H9 (cell line): ENCODE measurements at regions not wholly inside any gene's neighbourhood (a gene's known extent, or its start where the extent isn't known, plus 50 kb on each side); places are given as distances from the start of the nearest gene placed in this dataset.

Experiments
- DNase-seq: peaks from one replicate; pipeline ENCODE4 v3.0.0-alpha.2; 2017
- H2AFZ ChIP-seq: one replicate; pipeline ENCODE4 v1.6.1; 2013; ENCODE audit warnings: mild to moderate bottlenecking, low read length, control low read depth, moderate library complexity
- H2AK5ac ChIP-seq: 2 replicates; pipeline ENCODE4 v1.6.1; 2013; ENCODE audit warnings: low read length, control low read depth, mixed read lengths; ENCODE audit not compliant: insufficient read length
- H2BK120ac ChIP-seq: one replicate; pipeline ENCODE4 v1.6.1; 2013; ENCODE audit warnings: low read depth, mild to moderate bottlenecking, low read length, control low read depth, inconsistent platforms; ENCODE audit not compliant: poor library complexity, severe bottlenecking
- H2BK12ac ChIP-seq: 2 replicates; pipeline ENCODE4 v1.6.1; 2013; ENCODE audit warnings: low read length, control low read depth, mixed read lengths, low read depth; ENCODE audit not compliant: insufficient read length
- H2BK15ac ChIP-seq: 2 replicates; pipeline ENCODE4 v1.6.1; 2013; ENCODE audit warnings: low read depth, low read length, control low read depth
- H2BK20ac ChIP-seq: one replicate; pipeline ENCODE4 v1.6.1; 2013; ENCODE audit warnings: low read depth, mild to moderate bottlenecking, low read length, control low read depth, inconsistent platforms; ENCODE audit not compliant: poor library complexity, severe bottlenecking
- H2BK5ac ChIP-seq: 2 replicates; pipeline ENCODE4 v1.6.1; 2013; ENCODE audit warnings: low read length, control low read depth, mixed read lengths; ENCODE audit not compliant: insufficient read length
- H3K14ac ChIP-seq: 2 replicates; pipeline ENCODE4 v1.6.1; 2013; ENCODE audit warnings: low read length, control low read depth; ENCODE audit not compliant: insufficient read depth
- H3K18ac ChIP-seq: 2 replicates; pipeline ENCODE4 v1.6.1; 2013; ENCODE audit warnings: low read depth, mild to moderate bottlenecking, mixed read lengths, low read length, control low read depth; ENCODE audit not compliant: insufficient read length
- H3K23ac ChIP-seq: 2 replicates; pipeline ENCODE4 v1.6.1; 2013; ENCODE audit warnings: low read length, control low read depth, mixed read lengths, low read depth; ENCODE audit not compliant: insufficient read length
- H3K23me2 ChIP-seq: 2 replicates; pipeline ENCODE4 v1.6.1; 2013; ENCODE audit warnings: low read depth, mild to moderate bottlenecking, mixed read lengths, low read length, control low read depth; ENCODE audit not compliant: insufficient read length, poor library complexity, severe bottlenecking
- H3K27ac ChIP-seq: 2 replicates; pipeline ENCODE4 v1.5.1; 2013; ENCODE audit warnings: low read length, control low read depth, mixed read lengths, low read depth; ENCODE audit not compliant: insufficient read length
- H3K27me3 ChIP-seq: 2 replicates; pipeline ENCODE4 v1.6.1; 2013; ENCODE audit warnings: low read length, control low read depth, inconsistent platforms; ENCODE audit not compliant: insufficient read depth
- H3K4ac ChIP-seq: 2 replicates; pipeline ENCODE4 v1.6.1; 2013; ENCODE audit warnings: low read depth, mild to moderate bottlenecking, control low read depth, inconsistent platforms, low read length, moderate library complexity
- H3K4me1 ChIP-seq: 2 replicates; pipeline ENCODE4 v1.6.1; 2013; ENCODE audit warnings: low read length, control low read depth, inconsistent platforms; ENCODE audit not compliant: insufficient read depth
- H3K4me2 ChIP-seq: 2 replicates; pipeline ENCODE4 v1.6.1; 2013; ENCODE audit warnings: low read length, control low read depth, mixed read lengths; ENCODE audit not compliant: insufficient read length, insufficient read depth
- H3K56ac ChIP-seq: 2 replicates; pipeline ENCODE4 v1.6.1; 2013; ENCODE audit warnings: low read depth, mild to moderate bottlenecking, mixed read lengths, low read length, control low read depth; ENCODE audit not compliant: insufficient read length
- H3K79me1 ChIP-seq: 2 replicates; pipeline ENCODE4 v1.6.1; 2013; ENCODE audit warnings: low read depth, mild to moderate bottlenecking, moderate library complexity, low read length, control low read depth, inconsistent platforms; ENCODE audit not compliant: insufficient read depth, poor library complexity, severe bottlenecking
- H3K79me2 ChIP-seq: 2 replicates; pipeline ENCODE4 v1.6.1; 2013; ENCODE audit warnings: low read length, control low read depth, inconsistent platforms; ENCODE audit not compliant: insufficient read depth
- H3K9ac ChIP-seq: 2 replicates; pipeline ENCODE4 v1.6.1; 2013; ENCODE audit warnings: low read length, control low read depth, mixed read lengths; ENCODE audit not compliant: insufficient read length; ENCODE audit errors: extremely low read depth
- H3K9me3 ChIP-seq: one replicate; pipeline ENCODE4 v1.6.1; 2013; ENCODE audit warnings: low read depth, low read length, inconsistent platforms; ENCODE audit not compliant: control insufficient read depth
- H3T11ph ChIP-seq: one replicate; pipeline ENCODE4 v1.6.1; 2013; ENCODE audit warnings: mild to moderate bottlenecking, low read length, control low read depth, inconsistent platforms
- H4K20me1 ChIP-seq: one replicate; pipeline ENCODE4 v1.6.1; 2013; ENCODE audit not compliant: control insufficient read depth, insufficient read length, insufficient read depth
- H4K5ac ChIP-seq: 2 replicates; pipeline ENCODE4 v1.6.1; 2013; ENCODE audit warnings: low read depth, mild to moderate bottlenecking, mixed read lengths, low read length, control low read depth; ENCODE audit not compliant: insufficient read length
- H4K8ac ChIP-seq: replicated peaks from 2 replicates; pipeline ENCODE4 v1.6.1; 2013; ENCODE audit warnings: low read length, control low read depth, mixed read lengths, low read depth; ENCODE audit not compliant: insufficient read length
- H4K91ac ChIP-seq: 2 replicates; pipeline ENCODE4 v1.6.1; 2013; ENCODE audit warnings: low read depth, mild to moderate bottlenecking, moderate library complexity, mixed read lengths, low read length, control low read depth; ENCODE audit not compliant: insufficient read length
- H3K27ac Mint-ChIP-seq, 3 experiments: 2 replicates in 2 of 3; 3 replicates in 1 of 3; pipeline ENCODE4 v1.8.0; 2020 to 2021; ENCODE audit warnings: mixed read lengths in 3 of 3, mild to moderate bottlenecking in 1 of 3, moderate library complexity in 1 of 3
- H3K27me3 Mint-ChIP-seq: 2 replicates; pipeline ENCODE4 v1.8.0; 2021; ENCODE audit warnings: low read depth, mild to moderate bottlenecking, moderate library complexity, mixed read lengths
- H3K36me3 Mint-ChIP-seq, 3 experiments: 2 replicates in 2 of 3; 3 replicates in 1 of 3; pipeline ENCODE4 v1.8.0; 2020 to 2021; ENCODE audit warnings: low read depth in 3 of 3, mixed read lengths in 3 of 3; ENCODE audit not compliant: insufficient read depth in 1 of 3
- H3K4me1 Mint-ChIP-seq, 2 experiments: 2 replicates each; pipeline ENCODE4 v1.8.0; 2020; ENCODE audit warnings: mixed read lengths in 2 of 2
- H3K4me3 Mint-ChIP-seq, 2 experiments: 2 replicates in 1 of 2; 3 replicates in 1 of 2; pipeline ENCODE4 v1.8.0; 2020 to 2021; ENCODE audit warnings: mild to moderate bottlenecking in 2 of 2, mixed read lengths in 2 of 2, moderate library complexity in 1 of 2
- H3K9me3 Mint-ChIP-seq, 2 experiments: 2 replicates in 1 of 2; 3 replicates in 1 of 2; pipeline ENCODE4 v1.8.0; 2020; ENCODE audit warnings: mild to moderate bottlenecking in 2 of 2, mixed read lengths in 2 of 2, moderate library complexity in 1 of 2
- TF ChIP-seq, protein P1 (sequence below): fragments of 200-600 bp; sonication (generic); conservative IDR thresholded peaks from 3 replicates; pipeline ENCODE4 v1.8.0; 2021; ENCODE audit warnings: antibody characterized with exemption, mild to moderate bottlenecking

- Histone ChIP-seq H2BK5ac (no peak overlapping the region), H3K4me2 (no peak overlapping the region), H3K79me1 (no peaks in the 10 kb centered on the region), H2BK15ac (no peak overlapping the region), H2AFZ (no peak overlapping the region), H4K5ac (no peak overlapping the region), H3K14ac (no peak overlapping the region), H4K8ac (no peak overlapping the region), H2AK5ac (no peak overlapping the region), H3K23ac (no peak overlapping the region), H3K79me2 (no peaks in the 10 kb centered on the region), H3K9ac (no peak overlapping the region), H3K9me3 (peaks cover 6% of the 10 kb centered on the region), H2BK120ac (no peak overlapping the region), H4K91ac (peak overlapping the region; percentile 95), H3K23me2 (no peaks in the 10 kb centered on the region), H3K4ac (no peak overlapping the region), H3K18ac (no peak overlapping the region), H3K27me3 (no peaks in the 10 kb centered on the region), H3K56ac (no peak overlapping the region), H2BK12ac (peak overlapping the region; percentile 79), H3T11ph (no peak overlapping the region), H3K27ac (peak overlapping the region; percentile 41), H4K20me1 (no peaks in the 10 kb centered on the region), H2BK20ac (peak overlapping the region; percentile 29), H3K4me1 (no peaks in the 10 kb centered on the region)
- TF ChIP-seq, protein P1, sequence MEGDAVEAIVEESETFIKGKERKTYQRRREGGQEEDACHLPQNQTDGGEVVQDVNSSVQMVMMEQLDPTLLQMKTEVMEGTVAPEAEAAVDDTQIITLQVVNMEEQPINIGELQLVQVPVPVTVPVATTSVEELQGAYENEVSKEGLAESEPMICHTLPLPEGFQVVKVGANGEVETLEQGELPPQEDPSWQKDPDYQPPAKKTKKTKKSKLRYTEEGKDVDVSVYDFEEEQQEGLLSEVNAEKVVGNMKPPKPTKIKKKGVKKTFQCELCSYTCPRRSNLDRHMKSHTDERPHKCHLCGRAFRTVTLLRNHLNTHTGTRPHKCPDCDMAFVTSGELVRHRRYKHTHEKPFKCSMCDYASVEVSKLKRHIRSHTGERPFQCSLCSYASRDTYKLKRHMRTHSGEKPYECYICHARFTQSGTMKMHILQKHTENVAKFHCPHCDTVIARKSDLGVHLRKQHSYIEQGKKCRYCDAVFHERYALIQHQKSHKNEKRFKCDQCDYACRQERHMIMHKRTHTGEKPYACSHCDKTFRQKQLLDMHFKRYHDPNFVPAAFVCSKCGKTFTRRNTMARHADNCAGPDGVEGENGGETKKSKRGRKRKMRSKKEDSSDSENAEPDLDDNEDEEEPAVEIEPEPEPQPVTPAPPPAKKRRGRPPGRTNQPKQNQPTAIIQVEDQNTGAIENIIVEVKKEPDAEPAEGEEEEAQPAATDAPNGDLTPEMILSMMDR, result no peak
- peaks cover 23 to 25% of the 10 kb centered on the region in 2 experiments for H3K4me1 Mint-ChIP-seq
- no peak overlapping the region for H3K4me3 Mint-ChIP-seq
- peak overlapping the region; percentile 58 to 98 (median 78) for H3K27ac Mint-ChIP-seq
- H3K9me3 Mint-ChIP-seq, result peaks cover 20 to 21% of the 10 kb centered on the region in 2 experiments
- H3K27me3 Mint-ChIP-seq, result no peaks in the 10 kb centered on the region
- DNase-seq, result no peak
- peaks cover 20 to 25% (median 24%) of the 10 kb centered on the region in 3 experiments for H3K36me3 Mint-ChIP-seq
Observed at GRCh38 chr6:131510591-131510990, 62.4 kb upstream of the ARG1 start.
